PC-3 (cell line): ENCODE measurements at regions not wholly inside any gene's neighbourhood (a gene's known extent, or its start where the extent isn't known, plus 50 kb on each side); places are given as distances from the start of the nearest gene placed in this dataset.

Source experiments
- CTCF ChIP-seq: fragments of 300-600 bp; sonication (generic); conservative IDR thresholded peaks from 2 replicates; pipeline ENCODE4 v1.5.1; 2017; ENCODE audit warnings: antibody characterized with exemption, low read depth, mild to moderate bottlenecking, low read length
- EZH2 ChIP-seq: fragments of 300-600 bp; sonication (generic); IDR thresholded peaks from one replicate; pipeline ENCODE4 v1.6.1; 2017; ENCODE audit warnings: antibody characterized with exemption, mild to moderate bottlenecking, low read length; ENCODE audit not compliant: unreplicated experiment
- EZH2phosphoT487 ChIP-seq: fragments of 300-600 bp; sonication (generic); IDR thresholded peaks from 2 replicates; pipeline ENCODE4 v1.6.1; 2018; ENCODE audit warnings: mild to moderate bottlenecking, antibody characterized with exemption, low read length, borderline replicate concordance

GRCh38 chr2:182530636-182531035 is 103.8 kb upstream of the PDE1A start:
- TF ChIP-seq CTCF: no peak
- TF ChIP-seq EZH2: no peak
- no peak for TF ChIP-seq EZH2phosphoT487
